ENCODE measurements at regions not wholly inside any gene's neighbourhood (a gene's known extent, or its start where the extent isn't known, plus 50 kb on each side); places are given as distances from the start of the nearest gene placed in this dataset.

DNA sequence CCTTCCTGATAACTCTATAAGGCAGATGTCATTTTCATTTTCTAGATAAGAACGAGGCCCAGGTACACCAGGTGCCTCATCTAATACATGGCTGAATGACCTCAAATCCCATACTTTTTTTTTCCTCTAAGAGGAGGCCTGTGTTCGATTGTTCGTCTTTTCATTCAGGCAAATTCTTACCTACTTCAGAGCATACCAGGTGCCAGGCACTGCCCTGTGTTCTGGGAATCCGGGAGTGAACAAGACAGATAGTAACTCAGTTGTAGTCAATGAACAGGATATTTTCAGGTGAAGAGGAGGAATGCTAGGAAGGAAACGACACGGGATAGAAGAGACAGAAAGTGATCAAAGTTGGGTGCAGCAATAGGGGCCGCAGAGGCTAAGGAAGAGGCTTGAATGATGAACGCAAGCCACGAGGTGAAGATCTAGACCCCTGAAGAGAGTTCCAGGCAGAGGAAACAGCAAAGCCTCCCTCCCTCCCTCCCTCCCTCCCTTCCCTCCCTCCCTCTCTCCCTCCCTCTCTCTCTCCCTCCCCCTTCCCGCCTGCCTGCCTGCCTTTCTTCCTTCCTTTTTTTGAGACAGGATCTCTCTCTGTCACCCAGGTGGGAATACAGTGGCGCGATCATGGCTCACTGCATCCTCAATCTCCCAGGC is 150.1 kb upstream of the ZNF217 start:
- TF ChIP-seq POLR2A (IDR thresholded peaks at IDR 0.05; ENCODE audit: low read depth, low read length) (no peak), POLR2AphosphoS5 (IDR thresholded peaks at IDR 0.05; ENCODE audit: low read depth, low read length) (no peak), TAF1 (IDR thresholded peaks at IDR 0.05; ENCODE audit: low read depth, low read length) (no peak), PAX5 (IDR thresholded peaks at IDR 0.05; ENCODE audit: insufficient read depth, low read length, severe bottlenecking) (no peak)
